GM18907 (cell line): ENCODE measurements at regions not wholly inside any gene's neighbourhood (a gene's known extent, or its start where the extent isn't known, plus 50 kb on each side); places are given as distances from the start of the nearest gene placed in this dataset.

Source experiments
- ATAC-seq: cut with Tn5 transposase; IDR thresholded peaks from one replicate; pipeline ENCODE4 v1.9.1; 2021; ENCODE audit warnings: mild to moderate bottlenecking, moderate library complexity; ENCODE audit not compliant: unreplicated experiment

GRCh38 chr14:58942516-58942915, 246.0 kb upstream of the DAAM1 start:
- no peak for ATAC-seq

DNA sequence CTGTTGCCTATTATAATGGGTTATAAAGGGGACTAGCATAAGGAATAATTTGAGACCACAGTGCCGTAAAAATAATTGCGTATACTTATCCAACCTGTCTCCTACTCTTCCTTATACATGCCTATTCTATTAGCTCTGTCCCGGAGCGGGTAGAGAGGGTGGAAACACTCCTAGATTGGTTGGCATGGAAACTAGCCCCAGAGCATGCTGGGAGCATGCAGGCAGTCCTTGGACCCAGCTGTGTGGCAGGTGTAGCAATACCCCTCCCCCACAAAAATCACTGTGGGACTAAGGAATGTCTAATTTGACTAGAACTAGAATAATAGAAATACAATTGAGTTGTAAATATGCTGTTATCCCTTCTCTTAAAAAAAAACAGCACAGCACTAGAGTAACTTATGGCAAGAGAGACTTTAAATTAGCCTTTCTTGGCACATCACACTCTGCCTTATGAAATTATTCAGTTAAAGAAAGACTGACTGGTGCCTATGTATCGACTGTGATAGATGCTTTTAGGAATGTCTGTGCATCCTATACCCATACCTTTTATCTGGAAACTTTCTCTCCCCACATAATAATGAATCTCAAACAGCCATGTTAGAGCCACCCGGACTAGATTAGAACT, 244.0 kb upstream of the DAAM1 start:
- ATAC-seq: no peak

DNA sequence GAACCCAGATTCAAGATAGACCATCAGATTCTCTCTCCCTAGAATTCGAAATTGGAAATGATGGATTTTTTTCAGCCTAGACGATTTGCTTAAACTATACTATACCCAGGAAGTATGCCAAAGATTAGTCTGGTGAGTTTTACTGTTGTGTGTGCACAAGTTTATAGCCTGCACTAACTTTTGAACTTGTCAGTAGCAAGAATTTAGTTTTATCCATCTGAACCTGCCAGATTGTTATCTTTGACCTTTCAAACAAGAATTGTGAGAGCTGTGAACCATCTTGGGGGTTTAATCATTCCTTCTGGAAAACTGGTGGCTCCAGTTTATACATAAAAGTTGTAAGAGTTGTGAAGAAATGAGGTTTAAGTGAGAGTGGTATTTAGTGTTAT, 243.5 kb upstream of the DAAM1 start:
- ATAC-seq: no peak

- ATAC-seq: no peak
Measured at GRCh38 chr14:58946431-58946830, 242.0 kb upstream of the DAAM1 start.

GRCh38 chr14:58947156-58947555, 241.3 kb upstream of the DAAM1 start:
- no peak for ATAC-seq

DNA sequence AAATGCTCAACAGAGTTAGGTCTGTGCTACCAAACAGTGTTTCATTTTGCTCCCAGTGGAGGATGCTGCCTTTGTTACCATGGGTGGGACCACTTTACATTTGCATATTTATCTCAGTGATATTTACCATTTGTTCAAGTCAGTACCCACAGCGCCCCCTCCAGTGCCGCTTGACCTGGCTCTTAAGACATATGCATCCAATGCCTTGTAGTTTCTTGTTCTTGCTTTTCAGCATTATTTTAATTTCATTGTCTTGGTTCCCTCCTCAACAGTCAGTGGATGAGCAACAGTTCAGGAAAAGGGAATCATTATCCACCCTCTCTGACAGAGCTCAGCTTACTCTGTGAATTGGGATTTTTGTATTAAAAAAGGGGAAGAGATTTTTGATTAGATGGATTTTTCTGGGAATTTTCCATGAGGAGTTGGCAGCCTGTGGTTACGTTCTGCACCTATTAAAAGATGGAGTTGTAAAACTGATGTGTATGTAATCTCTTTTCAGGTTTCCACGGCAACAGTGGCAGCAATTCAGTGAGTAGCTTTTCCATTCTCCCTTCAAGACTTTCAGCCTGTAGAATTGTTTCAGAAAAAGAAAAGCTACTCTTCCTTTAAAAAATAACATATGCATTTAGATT, 240.5 kb upstream of the DAAM1 start:
- no peak for ATAC-seq

DNA sequence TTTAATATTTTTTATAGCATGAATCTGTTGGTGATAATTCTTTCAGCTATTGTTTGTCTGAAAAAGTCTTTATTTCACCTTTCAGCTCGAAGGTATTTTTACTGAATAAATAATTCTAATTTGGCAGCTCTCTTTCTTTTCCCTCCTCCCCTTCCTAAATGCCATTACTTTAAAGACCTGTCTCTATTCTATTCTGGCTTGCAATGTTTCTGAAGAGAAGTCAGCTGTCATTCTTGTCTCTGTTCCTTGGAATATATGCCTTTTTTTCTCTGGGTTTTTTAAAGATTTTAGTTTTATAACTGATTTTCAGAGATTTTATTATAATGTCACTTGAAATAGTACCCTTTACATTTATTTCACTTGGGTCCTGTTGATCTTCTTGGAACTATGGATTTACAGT, 237.9 kb upstream of the DAAM1 start:
- ATAC-seq: no peak

DNA sequence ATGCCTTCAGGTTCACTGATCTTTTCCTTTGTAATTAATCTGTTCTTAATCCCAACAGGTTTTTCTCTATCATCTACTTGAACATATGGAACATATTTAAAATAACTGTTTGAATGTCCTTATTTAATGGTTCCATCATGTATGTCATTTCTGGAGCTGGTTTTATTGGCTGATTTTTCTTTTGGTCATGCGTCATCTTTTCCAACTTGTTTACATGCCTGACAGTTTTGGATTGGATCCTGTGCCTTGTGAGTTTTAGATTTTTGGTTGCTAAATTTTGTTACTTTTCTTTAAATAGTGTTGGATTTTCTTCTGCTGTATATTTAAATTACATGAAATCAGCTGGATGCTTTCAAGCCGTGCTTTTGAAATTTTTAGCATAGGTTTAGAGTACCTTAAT, 237.3 kb upstream of the DAAM1 start:
- no peak for ATAC-seq

GRCh38 chr14:58954052-58954451, 234.4 kb upstream of the DAAM1 start:
- no peak for ATAC-seq

- ATAC-seq: peak; percentile 49
Measured at GRCh38 chr14:58954901-58955861, 233.3 kb upstream of the DAAM1 start.

DNA sequence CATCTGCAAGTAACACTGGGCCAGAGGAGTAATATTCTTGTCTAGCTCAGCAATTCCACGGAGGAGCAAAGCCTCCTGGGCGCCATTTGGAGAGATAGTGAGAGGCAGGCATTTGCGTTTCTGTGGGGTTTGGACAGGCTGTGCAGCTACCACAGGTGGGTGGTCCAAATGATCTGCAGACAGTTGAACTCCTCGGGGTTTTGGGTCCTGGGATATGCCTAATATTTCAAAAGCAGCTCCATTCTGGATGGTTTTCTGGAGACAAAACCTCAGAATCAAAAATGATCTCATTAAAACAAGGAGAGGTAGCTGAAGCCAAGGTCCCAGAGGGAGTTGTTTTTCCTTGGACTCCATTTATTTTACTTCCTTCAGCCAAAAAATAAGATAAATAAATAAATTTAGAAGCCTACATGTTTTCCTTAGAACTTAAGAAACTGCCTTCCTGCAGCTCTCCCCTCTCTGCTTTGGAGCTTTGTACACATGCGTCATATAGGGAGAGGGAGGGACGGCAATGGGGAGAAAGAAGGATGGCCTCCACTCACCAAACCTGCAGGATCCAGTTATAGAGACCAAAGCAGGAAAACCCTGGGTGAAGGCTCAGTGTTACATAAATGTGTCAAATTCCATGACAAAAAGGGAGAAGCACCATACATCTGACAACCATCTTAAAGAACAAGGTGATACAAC, 227.3 kb upstream of the DAAM1 start:
- no peak for ATAC-seq

DNA sequence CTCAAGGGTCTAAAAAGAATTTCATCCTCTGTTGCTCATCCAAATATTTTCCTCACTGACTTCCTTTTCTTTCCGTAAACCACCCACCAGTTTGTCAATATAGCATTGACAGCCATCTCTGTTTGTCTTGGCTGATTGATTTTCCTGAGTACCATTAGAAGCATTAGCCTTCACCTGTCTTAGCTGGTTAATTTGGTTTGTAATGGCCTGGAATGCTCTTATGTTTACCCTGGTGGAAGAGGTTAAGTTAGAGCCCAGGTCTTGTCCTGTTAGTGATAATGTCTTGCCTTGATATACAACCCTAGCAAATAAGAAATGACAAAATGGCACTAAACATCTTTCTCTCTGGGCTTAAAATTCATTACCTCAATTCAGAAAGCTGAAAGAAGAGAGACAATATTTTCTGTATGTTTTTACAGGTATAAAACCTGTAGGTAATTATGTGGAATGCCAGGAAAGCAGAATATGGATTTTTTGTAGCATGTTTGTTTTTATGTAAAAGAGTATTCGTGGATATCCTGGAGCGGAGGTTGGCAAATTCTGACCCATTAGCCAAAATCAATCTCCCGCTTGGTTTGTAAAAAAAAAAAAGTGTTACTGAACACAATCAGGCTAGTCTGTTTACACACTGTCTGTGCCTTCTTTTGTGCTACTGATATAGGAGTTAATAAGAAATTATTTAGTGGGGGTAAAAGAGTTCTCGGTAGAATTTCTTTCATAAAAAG, 224.4 kb upstream of the DAAM1 start:
- ATAC-seq: no peak

- ATAC-seq: no peak
Measured at GRCh38 chr14:58964598-58964928, 223.9 kb upstream of the DAAM1 start.

- no peak for ATAC-seq
Measured at GRCh38 chr14:58965601-58966000, 222.9 kb upstream of the DAAM1 start.

- ATAC-seq: no peak
Measured at GRCh38 chr14:58966997-58967396, 221.5 kb upstream of the DAAM1 start.

GRCh38 chr14:58969951-58970751, 218.3 kb upstream of the DAAM1 start:
- no peak for ATAC-seq

DNA sequence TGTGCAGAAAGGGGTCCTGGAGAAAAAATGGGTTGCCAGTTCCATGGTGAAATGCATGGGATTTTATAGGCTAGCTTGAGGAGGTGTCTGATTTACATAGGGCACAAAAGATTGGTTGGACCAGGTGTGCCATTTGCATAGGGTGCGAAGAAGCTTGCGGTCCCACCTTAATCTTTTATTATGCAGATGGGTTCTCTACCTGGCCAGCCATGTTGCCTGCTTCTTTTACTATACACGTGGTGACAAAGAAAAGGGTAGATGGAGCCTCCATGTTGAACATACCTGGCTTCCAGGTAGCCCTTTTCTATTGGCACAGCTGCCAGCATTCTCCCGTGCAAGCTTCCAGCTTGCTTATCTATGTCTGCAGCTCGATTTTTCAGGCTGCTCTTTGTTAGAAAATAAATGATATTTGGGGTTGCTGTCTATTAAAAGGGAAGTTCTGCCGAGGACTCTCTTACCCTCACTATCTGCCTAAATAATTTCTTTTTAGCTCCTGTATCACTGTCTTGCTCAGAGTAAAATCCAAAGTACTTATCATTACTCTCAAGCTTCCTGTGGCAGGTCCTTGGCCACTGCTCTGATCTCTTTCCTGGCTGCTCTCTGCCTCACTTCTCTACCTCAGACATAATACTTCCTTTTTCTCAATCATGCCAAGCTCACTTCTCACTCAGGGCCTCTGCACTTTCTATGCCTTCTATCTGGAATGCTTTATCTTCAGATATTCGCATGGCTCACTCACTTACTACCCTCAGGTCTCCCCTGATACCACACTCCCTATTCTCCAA, 216.0 kb upstream of the DAAM1 start:
- no peak for ATAC-seq

GRCh38 chr14:58977366-58977765, 211.1 kb upstream of the DAAM1 start:
- ATAC-seq: no peak

DNA sequence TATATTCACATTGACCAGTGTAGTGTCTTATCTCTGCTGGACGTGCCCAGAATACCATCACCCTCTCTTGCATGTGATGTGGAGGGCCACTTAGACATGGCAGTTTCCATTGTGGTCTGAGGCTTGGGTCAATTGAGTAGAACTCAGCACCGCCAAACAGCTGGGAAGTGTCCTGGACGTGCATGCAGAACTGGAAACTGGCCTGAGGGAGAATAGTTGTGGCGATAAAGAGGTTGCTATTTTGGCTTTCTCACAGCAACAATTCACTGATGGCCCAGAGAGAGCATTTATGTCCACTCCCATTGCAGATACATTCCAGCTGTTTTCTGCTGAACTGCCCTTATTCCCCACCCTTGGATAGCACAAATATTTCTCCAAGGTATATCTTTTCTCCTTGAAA, 210.1 kb upstream of the DAAM1 start:
- no peak for ATAC-seq
